ENCODE measurements at regions not wholly inside any gene's neighbourhood (a gene's known extent, or its start where the extent isn't known, plus 50 kb on each side); places are given as distances from the start of the nearest gene placed in this dataset.
"Not testable (repeated sequence)": the region's sequence is repeated elsewhere in the genome, so short reads cannot be mapped to it uniquely, and the experiment has no call there.

DNA sequence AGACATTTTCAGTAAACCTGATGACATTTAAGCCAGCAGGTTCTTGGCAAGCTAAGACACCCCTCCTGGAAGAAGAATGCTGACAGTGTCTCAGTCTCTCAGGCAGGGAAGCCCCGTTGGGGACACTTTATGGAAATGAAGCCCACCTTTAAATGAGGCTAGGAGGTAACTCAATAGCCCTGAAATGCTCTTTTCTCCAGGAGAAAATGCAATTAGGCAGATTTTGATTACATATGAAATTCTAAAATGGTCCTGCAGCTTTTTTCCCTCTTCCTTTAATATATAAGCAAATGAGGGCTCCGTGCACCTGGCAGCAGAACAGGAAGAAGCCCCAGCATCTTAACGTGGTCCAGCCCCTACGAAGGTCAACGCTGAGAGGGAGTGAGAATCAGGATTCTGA lies 65.8 kb upstream of the CHST15 start:
- no peak for DNase-seq

DNA sequence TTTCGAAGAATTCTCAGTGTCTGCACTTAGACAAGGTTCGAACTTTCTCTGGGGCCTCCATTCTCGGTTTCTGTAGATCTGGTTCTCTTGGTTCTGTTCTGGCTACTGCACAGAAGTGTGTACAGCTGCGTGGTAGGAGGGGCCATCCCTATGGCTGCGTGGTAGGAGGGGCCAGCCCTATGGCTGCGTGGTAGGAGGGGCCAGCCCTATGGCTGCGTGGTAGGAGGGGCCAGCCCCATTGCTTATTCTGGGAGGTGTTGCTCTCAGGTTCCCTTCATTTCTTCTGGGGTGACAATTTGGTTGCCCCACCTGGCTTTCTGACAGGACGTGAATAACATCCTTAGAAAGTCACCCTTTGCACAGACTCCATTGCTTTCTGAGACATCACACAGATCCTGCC lies 65.2 kb upstream of the CHST15 start:
- no peak for DNase-seq

DNA sequence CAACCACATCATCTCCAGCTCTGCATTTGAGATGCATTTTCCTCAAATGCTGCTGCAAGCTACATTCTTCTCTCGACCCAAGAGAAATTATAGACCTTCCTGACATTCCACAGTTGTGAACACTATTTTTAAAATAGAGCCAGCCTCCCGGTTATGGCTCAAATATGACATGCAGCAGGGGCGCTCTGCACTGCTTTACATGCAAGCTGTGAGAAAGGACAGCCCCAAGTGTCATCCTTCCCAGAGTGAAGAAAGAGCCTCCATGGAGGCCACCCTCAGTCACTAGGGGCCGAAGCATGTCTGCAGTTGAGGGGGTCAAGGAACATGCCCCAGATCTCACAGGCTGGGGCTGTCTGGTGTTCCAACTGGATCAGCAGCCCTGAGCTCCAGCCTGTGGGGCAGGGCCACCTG lies 63.9 kb upstream of the CHST15 start:
- no peak for DNase-seq

DNA sequence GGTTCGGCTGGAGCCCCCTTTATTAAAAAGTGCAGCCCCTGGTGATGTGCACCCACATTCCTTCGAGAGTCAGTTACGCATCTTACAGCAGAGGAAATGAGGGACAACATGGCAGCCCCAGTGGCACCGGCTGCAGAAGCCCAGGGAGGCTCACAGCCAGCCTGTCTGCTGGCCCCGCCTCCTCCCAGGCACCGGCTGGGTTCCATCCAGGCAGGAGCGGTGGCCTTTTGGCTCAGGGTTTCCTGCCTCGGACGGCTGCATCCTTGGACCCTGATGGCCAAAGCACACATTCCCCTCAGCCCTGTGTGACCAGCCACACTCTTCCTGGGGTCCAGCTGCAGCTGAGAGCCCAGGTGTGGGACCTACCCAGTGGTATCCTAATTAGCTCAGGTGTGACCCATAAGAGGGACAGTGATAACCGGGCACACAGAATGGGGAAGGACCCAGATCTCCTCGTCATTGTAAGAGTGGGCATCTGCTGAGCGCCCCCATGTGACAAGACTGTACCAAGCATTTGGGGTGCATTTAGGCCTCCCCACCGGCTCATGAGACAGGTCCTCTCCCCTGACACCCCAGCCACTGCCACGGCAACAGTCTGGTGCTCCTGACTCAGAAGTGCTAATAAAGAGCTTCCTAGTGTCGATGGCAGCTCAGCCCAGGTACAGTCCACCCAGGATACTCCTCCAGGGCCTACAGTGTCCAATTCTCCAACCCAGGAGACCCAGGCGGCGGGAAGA lies 63.3 kb upstream of the CHST15 start:
- no peak for DNase-seq

DNA sequence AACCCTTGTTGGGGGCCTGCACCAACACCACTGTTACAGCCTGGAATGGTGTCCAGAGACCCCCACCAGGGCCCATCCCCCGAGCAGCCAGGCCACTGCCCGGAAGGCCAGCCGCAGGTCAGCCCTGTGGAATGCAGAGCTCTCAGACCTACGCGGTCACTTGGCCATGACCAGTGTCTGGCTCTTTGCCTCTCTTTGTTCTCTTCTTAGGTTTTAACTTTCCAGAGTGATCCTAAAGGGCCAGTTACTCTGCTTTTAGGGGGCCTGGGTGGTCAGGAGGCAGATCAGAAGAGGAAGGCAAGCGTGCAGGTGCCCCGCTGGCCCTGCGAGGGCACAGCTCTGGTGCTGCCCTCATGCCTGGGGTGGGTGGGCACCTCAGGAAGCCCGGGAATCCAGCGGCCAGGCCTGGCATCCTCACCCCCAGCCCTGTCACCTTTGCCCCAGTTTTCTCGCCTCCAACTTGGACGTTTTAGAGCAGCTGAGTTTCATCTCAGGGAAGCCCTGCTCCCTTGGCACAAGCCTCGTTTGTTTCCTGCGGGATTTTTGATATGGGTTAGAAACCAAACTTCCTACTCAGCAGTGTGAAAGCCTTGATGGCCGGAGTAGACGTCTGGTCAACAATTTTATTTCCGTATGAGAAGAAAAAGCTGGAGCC lies 62.5 kb upstream of the CHST15 start:
- DNase-seq: no peak

DNA sequence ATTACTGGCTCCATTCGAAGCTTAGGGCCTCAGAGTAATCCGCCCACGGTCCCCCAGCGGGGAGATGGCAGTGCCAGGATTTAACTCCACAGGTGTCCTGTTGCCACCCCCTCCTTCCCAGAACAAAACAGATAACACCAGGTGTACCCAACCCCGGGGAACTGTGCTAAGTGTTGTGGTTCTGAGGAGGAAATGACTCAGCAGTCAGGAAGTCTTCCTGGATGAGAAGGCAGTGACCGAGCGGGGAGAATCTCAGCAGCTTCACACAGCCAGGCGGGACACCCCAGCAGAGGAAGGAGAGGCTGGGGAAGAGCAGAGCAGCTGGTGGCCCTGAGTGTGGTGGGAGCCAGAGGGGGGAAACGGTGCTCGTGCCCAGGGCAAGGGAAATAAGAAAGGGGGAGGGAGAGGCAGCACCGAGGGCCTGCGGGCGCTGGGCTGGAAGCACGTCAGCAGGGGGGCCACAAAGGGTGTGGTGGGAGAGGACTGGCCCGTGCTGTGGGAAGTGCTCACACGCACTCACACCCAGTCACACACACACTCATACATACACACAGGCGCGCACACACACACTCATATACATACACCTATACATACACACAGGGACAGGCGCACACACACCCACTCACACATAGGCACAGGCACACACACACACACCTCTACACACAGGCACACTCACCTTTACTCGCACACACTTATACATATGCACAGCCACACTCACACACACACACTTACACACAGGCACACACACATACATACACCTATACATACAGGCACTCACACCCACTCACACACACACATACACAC lies 59.8 kb upstream of the CHST15 start:
- peak; percentile 69 for DNase-seq

DNA sequence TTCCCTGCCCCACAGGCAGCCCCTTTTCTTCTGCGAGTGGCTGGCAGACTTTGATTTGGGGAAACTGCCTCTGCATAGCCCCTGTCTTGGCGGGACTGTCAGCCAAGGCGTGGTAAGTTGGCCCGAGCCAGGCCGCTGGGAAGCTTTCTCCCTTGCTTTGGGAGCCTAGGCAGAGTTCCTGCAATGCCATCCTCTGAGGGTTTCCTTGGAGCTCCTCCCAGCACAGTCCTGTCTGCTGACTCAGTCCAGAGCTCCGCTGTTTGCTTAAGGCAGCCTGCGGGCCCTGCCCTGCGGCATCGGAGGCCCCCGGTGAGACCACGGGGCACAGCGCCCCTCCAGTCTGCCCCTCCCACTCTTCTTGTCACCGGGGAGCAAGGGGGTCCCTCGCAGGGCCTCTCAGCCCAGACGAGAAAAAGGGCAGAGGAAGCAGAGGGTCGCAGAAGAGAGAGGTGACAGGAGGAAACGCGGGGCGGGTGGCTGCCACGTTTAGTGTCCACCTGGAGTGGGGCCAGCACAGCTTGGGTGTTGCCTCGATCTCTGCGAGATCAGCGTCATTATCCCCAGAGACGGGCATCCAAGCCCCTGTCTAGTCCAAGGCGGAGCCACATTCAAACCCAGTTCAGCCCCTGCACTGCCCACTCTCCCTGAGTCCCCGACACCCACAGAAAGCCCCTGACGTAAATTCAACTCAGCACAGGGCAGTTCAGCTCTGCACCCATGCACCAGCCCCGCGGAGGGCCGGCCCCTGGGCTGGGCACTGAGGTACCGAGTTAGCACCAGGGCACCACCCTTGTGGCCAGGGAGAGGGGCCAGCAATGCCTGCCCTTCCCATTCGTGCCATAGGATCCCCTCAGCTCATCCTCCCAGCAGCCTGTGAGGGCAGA lies 59.0 kb upstream of the CHST15 start:
- peak; percentile 69 for DNase-seq

DNA sequence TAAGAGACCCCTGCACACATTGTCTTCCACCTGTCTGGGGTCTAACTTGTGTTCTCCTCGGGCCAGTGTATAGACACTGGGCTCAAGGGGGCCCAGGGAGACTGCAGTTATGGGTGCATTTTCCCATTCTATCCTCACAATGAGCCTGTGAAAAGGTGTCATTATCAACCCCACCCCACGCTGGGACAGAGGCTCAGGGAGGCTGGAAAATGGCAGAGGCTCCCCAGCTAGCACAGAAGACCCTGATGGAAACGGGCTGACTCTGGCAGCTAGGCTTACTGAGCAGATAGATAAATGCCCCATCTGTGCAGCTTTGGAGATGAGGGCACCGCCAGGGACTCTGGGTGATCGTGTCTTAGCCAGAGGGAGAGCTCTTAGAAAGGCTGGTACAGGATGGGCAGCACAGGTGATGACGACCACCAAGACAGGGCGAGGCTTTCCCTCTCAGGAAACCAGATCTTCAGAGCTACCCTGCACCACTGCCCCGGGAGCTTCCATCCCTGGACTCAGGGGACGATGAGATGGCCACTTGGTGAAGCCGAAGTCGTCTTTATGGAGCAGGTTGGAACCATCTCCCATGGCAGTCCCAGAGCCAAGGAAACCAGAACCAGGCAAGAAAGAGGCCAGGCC lies 58.2 kb upstream of the CHST15 start:
- DNase-seq: no peak

DNA sequence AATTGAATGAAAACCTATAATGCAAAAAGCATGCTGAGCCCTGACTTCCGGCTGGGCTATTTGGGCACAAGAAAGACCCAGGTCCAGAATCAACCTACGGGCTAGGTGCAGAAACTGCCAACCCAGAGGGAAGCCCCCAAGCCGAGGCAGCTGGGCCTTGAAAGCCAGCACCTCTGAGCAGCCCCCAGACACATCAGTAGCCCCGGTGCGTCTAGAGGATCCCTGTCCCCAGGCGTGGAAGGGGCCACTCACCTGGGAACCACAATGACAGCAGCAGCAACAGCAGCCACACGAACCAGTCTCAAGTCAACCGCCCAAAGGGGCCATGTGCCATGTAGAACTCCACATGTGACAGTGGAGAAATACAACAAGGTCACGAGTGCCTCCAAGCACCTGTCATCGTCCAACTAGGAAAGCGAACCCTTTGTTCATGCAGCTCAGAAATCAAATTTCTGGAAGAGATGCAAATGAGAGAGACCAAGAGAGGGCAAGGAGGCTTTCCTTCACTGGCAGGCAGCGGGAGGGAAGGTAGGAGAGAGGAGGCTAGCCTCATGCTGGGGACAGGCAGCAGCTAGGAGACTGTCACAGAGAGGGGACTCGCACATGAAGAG lies 57.5 kb upstream of the CHST15 start:
- DNase-seq: no peak

DNA sequence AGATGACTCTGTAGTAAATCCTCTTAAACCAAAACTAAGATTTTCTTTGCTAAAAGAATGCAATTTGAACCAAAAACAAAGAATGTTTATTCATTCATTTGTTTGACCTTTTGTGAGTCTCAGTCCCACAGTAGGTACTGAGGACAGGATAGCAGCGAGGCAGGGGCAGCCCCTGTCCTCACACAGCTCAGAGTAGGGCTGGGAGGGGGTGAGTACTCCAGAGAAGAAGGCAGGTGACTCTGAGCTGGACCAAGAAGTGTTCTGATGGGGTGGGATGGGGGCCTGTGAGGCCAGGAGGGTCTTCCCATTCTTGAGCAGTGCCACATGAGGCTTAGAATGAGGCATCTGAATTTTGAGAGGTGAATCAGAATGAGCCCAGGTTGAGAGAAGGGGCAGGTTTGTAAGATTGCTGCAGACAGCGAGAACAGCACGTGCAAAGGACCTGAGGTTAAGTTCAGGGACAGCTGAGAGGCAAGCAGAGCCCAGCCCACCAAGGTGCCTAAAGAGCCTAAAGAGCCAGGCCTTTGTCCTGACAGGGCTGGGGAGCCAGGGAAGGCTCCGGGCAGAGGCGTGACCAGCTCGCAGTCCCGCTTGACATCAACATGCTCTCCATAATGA lies 56.9 kb upstream of the CHST15 start:
- DNase-seq: no peak

DNA sequence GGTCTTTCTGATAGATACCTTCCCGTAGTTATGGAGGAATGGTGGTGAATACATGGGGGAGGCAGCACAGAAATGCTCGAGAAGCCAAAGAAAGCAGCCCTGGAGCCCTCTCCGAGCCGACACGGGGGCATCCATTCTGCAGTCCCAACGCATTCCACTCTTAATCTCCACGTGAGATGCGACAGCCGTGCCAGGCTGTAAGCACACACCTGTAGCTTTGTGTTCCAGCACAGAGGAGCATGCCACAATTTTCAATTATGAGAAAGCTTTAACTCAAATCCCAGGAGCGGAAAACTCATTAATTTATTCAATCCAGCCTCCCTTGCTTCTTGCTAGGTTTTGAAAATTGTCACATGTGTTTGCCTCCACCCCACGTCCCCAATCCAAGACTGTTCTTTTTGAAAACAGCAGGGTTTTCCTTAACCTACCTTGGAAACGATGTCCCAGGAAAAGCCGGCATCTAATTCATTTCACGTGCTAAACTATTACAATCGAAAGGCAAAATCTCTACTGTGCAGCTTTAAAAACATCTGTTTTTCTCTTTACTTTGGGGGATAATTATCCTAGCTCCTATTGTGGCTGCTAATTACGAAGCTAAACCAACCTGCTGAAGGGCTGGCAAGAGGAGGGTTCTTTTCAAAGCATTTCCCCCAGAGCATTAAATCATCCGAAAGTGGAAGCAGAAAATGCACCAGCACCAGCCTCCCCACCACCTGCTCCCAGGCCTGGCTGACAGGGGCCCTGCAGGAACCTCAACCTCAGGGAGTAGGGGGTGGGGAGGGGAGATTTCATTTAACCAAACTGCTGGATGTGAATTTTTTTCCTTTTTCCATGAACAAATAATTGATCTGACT lies 56.0 kb upstream of the CHST15 start:
- no peak for DNase-seq

DNA sequence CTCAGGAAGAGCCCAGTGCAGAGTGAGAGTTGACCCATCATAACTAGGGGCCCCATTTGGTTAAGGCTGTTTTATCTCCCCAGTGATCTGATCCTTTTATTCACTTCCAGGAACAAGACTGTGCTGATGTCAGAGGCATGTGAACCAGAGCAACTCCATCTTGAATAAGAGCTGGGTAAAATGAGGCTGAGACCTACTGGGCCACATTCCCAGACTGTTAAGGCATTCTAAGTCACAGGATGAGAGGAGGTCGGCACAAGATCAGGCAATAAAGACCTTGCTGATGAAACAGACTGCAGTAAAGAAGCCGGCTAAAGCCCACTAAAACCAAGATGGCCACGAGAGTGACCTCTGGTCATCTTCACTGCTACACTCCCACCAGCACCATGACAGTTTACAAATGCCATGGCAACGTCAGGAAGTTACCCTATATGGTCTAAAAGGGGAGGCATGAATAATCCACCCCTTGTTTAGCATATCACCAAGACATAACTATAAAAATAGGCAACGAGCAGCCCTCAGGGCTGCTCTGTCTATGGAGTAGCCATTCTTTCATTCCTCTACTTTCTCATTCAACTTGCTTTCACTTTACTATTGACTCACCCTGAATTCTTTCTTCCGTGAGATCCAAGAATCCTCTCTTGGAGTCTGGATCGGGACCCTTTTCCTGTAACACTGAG lies 55.3 kb upstream of the CHST15 start:
- DNase-seq: not testable (repeated sequence)

DNA sequence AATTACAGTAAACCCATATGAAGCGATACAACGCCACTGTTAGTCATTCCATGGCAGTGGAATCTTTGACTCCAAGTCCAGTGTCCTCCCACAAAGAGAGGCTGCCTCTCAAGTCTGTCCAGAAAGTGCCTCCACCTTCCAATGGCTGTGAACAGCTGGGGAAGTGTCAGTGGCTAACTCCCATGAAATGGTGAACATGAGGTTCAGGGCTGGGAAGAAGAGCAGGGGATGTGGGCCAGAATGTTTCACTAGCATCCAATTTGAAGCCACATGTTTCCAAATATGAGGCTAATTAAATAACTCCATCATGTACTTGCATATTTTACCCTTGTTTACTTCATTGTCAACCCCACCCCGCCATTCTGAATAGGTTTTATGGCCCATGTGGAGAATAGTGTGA lies 53.1 kb upstream of the CHST15 start:
- DNase-seq: no peak

DNA sequence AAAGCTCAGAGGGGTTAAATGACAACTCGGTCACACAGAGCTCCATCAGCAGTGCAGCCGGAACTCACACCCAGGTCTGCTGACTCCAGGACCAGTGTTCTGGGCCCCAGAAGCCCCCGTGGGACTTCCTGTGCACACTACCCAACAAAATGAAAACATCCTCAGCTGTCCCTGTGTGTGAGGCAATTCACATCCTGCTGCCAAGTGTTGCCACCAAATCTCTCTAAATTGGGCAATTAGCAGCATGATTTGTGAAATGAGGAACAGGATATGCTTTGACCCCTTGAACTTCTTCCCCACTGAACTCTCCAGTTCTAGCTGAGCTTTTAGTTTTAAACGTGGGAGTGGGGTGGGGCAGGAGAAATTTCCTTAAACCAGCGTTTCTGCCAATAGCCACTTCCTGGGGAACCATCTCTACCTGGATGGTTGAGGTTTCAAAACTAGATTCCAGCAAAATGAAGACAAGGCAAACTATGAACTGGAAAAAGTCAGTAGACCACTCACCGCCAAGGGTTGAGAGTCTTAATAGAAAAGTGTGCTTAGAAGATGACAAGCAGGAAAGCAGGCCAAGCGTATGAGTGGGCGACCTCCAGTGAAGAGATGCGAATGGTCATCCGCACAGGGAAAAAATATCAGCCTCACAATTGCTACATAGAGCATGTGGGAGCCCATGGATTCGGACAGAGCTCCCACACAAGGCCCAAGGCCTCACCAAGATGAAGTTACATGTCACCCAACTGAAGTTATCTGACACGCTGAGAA lies 51.9 kb upstream of the CHST15 start:
- no peak for DNase-seq

DNA sequence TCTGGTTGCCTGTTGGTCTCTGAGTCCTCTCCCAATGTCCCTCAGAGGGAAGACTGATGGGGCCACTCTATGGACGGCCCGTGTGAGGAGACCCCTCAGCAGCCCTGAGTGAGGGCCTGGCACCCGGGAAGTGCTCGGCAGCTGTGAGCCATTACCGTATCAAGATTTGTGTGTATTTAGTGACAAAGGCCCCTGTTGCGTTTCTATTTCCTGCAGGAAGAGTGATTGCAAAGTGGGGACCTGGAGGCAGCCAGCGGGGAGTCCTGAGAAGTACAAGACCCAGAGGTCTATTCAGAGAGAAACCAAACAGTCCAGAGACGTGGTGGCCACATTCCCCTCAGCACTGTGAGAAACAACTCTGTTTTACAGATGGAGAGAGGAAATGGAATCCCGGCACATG lies 51.1 kb upstream of the CHST15 start:
- DNase-seq: no peak

DNA sequence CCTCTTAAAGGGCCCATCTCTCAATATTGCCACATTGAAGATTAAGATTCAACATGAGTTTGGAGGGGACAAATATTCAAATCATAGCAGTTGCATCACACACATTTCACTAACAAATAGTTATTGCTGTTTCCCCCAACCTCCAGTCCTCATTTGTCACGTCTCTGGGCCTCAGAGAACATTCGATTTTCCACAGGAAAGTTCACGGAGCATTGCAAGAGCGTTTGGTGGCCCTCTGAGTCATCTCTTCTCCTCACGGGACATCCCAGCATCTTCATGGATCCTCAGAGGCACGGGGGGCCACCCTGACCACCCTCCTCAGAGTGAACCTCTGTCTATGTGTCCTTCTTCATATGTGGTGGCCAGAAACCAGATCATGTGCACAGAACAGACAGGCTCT lies 50.3 kb upstream of the CHST15 start:
- DNase-seq: no peak
